ENCODE measurements at regions not wholly inside any gene's neighbourhood (a gene's known extent, or its start where the extent isn't known, plus 50 kb on each side); places are given as distances from the start of the nearest gene placed in this dataset.

GRCh38 chr1:244341455-244342450 lies 110.0 kb downstream of the ADSS2 start:
- TF ChIP-seq POLR2AphosphoS5 (IDR thresholded peaks at IDR 0.05) (no peak), POLR2A (IDR thresholded peaks at IDR 0.05) (peak in 1 of 4 donors; percentile 46), EP300 (IDR thresholded peaks at IDR 0.05) (no peak)
- TF ChIP-seq, protein P1, sequence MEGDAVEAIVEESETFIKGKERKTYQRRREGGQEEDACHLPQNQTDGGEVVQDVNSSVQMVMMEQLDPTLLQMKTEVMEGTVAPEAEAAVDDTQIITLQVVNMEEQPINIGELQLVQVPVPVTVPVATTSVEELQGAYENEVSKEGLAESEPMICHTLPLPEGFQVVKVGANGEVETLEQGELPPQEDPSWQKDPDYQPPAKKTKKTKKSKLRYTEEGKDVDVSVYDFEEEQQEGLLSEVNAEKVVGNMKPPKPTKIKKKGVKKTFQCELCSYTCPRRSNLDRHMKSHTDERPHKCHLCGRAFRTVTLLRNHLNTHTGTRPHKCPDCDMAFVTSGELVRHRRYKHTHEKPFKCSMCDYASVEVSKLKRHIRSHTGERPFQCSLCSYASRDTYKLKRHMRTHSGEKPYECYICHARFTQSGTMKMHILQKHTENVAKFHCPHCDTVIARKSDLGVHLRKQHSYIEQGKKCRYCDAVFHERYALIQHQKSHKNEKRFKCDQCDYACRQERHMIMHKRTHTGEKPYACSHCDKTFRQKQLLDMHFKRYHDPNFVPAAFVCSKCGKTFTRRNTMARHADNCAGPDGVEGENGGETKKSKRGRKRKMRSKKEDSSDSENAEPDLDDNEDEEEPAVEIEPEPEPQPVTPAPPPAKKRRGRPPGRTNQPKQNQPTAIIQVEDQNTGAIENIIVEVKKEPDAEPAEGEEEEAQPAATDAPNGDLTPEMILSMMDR (IDR thresholded peaks at IDR 0.05) = no peak

Measured in upper lobe of left lung (tissue), 4 donors.